GM18499 (cell line): ENCODE measurements at regions not wholly inside any gene's neighbourhood (a gene's known extent, or its start where the extent isn't known, plus 50 kb on each side); places are given as distances from the start of the nearest gene placed in this dataset.

ENCODE experiments used
- ATAC-seq: cut with Tn5 transposase; IDR thresholded peaks from one replicate; pipeline ENCODE4 v1.9.1; 2021; ENCODE audit warnings: moderate number of reproducible peaks; ENCODE audit not compliant: insufficient read depth, unreplicated experiment

DNA sequence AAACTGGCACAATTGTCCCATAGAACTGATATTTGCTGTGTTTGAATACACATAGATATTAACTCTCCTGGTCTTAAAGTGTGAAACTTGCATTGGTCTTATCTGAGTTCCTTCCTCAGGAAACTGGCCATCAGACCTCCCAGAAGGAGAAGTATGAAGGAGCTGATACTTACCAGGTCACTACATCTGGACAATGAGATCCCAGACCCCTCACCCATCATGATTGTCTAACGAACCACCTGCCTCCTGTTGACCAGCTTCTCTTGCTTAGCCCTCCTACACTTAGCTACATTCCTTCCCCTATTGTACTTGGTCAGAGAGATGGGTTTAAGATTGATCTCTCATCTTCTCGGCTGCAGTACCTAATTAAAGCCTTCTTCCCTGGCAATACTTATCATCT, 413.3 kb downstream of the KCTD12 start:
- ATAC-seq, result no peak

DNA sequence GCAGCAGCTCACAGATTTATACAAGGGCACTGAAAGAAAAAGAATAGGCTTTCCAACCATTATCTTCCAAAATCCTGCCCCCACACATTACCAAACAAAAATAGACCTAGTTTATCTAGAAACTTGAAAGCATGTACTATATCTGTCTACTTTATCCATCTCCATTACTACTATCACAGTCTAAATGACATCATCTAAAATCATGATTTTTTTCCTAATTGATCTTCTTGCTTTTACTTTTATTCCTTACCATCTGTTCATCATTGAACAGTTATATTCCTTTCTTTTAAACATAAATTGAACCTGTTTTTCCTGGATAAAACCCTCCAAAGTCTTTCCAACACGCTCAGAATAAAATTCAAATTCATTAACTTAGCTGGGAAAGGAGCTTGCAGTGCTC, 414.7 kb downstream of the KCTD12 start:
- no peak for ATAC-seq

DNA sequence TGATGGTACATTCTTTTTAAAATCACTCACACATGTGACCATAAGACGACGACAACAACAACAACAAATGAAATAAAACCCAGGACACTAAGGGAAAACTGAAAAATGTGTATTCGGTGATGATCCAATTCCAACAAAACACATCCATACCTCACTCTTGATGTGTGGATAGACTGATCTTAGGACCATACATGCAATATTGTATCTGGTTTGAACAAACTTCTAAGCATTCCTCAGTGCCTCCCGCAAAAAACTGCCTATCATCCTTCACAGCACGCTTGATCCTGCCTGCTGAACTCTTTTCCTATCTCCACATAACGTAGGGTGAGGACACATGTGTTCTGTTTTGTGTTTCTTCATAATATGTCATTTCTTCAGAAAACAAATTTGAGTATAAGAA, 415.2 kb downstream of the KCTD12 start:
- no peak for ATAC-seq

DNA sequence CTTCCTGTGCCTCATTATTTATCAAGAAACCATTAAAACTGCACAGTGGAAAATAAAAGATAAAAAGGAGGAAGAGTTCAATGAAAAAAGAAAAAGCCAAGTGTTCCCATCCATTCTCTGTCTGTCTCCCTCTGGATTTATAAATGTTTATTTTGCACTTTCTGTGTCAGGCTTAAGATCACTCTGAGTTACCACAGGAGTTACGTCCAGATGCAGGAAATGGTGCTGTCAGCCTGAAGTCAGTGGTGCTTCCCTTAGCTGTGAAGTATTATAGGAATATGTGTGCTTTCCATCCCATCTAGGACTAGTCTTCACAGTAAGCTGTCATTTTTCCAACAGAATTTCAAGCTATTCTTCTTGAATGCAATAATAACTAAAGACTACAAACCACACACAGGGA, 420.2 kb downstream of the KCTD12 start:
- no peak for ATAC-seq

DNA sequence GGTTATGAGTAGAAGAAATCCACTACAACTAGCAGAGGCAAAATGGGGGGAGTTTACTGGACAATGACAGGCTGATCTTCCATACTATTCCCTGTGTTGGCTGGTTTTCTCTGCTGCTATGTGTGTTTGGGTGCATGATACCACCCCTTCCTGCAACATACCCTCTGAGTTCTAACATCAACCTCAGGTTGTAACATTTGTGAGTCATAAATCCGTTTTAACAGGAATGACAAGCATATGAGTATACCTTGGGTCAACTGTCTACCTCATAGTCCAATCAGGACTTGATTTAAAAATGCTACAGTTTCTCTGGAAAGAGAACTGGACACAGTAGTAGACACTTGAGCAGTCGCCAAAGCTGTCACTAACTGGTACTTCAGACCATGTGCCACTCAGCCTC, 422.9 kb downstream of the KCTD12 start:
- no peak for ATAC-seq

DNA sequence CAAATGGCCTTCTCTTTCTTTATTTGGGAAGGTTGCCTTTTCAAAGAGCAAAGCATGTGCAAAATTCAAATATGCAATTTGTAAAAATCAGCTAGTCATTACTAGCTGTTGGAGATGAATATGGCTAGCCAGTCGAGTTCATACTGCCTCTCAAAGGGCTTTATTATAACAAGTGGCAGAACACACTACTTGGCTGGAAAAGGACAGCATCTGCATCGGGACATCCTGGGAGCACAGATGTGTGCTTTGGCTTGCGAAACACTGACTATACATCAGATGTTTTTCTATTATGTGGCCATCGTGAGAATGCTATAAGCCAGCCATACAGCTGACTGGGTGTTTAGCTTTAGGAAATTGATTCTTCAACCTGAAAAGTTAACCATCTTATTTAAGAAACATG, 424.2 kb downstream of the KCTD12 start:
- ATAC-seq, result no peak

DNA sequence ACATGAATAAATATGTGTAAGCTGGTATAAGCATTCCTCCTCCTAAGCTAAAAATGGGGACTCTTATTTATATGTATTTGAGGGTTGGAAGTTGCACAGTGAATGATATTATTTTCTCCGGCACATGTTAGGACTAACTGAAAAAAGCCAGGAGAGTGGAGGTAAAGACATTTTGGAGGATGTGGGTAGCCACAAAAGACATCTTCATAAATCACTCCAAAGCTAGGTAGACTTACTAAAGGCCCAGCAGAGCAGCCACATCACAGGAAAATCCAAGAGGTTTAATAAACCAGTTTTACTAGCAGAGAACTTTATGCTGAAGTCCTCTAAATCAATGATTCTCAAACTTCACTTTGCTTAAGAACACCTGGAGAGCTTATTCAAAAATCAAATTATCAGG, 424.7 kb downstream of the KCTD12 start:
- no peak for ATAC-seq

DNA sequence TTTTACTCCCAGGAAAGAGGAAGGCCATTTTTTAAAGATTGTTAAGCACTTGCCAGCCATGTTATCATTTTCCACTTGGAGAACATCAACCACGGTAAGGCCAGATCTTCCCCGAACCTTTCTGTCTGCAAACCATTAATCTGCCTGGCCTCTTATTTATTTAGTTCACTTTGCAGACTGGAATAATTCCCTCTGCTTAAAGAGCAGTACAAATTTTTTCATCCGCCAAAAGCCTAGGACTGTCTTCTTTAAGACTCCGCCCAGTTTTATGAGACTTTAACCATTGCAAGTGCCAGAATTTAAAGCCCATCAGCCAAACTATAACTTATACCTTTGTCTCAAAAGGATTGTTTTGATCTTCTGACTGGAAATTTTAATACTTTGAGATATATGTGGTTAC, 426.3 kb downstream of the KCTD12 start:
- no peak for ATAC-seq

DNA sequence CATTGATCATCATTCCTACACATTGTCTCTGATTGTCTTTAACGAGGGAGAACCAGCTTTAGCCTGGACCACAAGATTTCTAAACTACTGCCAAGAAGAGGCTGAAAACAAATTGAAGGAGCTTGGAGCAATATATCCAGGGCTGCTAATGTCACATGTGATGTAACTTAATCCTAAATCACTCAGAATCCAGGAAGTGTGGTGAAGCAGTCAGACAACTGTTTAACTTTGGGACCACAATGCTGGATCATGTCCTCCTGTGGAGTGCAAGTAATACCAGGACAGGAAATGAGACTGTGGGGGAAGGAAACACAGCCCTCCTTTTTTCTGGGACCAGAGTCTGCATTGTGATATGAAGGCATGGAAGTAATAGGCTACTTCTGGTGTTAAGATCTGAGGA, 430.2 kb downstream of the KCTD12 start:
- no peak for ATAC-seq

DNA sequence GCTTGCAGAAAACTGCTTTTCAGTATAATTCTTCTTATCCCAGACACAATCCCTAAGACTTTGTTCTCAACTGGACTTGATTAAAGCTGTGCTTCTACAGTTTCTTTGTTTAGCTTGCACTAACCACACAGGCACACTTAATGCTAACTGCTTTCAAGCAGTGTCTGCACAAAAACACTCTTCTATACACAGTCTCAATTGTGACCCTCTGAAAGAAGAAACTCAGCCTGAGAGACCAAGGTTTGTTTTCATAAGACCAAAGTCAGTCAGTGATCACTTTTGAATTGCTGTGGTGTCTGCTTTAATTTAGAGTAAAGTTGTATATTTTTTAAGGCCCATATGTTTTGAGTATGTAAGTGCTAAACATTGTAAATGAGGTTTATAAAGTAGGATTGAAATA, 431.2 kb downstream of the KCTD12 start:
- no peak for ATAC-seq

DNA sequence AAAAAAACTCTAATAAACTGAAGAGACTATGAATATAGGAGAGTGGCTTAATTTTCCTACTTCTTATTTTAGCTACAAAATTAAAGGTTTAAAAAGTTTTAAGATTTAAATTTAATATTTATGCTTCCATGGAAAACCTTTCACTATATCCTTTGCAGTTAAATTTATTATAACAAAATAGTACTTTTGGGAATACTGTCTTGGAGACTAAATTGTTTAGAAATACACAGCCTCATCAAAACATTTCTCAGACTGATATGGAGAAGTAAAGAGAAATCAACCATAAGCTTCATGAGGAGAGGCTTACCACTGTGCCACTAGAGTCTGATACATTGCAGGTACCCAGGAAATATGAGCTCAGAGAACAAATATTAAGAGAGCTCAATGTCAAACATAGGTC, 436.5 kb downstream of the KCTD12 start:
- no peak for ATAC-seq

DNA sequence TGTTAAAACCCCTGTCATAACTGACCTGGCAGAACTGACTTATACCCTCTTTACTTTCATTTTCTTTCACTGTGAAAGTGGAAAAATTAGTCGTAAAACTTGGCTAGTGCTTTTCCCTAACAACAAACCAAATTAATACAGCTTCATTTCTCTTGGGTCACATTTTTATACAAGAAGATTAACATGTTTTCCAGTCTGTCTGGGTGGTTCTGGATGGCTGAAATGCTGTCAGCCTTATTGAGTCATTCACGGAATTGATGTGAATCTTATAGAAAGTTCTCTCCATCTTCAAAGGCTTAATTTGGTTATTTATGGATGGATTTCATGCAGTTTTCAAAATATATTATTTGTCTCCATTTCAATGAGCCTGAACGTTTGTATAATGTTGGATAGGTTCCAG, 440.0 kb downstream of the KCTD12 start:
- no peak for ATAC-seq

DNA sequence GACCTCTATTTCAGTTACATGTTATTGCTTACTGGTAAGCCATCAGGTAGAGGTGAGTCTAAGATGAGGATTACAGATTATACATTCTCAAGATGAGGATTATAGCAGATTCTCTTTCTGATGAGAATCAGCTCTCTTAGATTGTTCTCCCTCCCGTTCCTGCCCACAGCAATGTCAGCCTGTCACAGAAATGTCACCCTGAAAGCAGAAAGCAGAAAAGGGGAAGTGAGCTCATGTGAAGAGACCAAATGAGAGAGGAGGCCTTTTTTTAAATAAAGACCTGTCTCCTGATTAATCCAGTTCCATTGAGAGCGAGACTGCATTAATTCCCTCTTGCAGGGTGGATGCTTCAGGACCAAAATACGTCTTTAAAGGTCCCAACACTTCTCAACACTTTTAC, 445.6 kb downstream of the KCTD12 start:
- peak; percentile 92 for ATAC-seq

DNA sequence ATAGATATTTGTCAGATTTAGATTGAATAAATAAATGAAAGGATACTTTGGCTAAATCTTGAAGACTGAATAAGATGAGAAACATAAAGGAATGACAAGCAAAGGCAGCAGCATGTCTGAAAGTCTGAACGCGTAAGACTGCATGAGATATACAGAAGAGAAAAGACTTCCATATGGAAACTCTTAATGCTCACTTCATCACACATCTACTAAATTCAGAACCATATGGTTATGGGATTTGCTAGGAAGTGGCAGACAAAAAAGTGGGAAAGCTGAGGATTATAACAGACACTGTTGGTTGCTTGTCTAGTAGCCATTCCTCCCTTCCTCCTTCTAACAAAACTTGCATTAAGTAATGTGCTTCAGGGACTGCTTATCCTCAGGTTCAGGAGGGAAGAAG, 446.7 kb downstream of the KCTD12 start:
- ATAC-seq, result no peak

DNA sequence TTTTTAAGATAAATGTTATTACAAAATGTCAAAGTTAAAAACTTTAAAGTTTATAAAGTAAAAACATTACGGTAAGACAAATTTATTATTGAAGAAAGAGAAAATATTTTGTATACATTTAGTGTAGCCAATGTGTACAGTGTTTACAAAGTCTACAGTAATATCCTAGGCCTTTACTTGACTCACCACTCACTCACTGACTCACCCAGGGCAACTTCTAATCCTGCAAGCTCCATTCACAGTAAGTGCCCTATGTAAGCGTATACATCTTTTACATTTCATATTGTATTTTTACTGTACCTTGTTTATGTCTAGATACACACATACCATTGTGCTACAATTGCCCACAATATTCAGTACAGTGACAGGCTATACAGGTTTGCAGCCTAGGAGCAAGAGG, 448.2 kb downstream of the KCTD12 start:
- no peak for ATAC-seq

DNA sequence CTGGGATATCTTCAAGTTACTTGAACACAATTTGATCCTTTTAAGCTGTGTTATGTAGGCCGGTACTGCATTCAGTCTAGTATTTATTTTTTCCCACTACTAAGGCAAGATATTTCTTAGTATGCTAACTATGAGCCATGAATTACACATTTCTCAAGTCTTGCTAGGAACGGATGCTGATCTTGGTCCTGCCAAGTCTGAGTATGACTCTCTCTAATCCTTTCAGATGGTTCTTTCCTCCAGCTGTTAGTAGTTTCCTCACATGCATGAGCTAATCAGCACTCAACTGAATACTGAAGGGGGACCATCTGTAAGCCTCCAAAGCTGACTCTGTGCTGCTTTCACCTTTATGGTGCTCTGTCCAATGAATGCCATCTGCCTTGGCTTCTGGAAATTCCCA, 460.3 kb downstream of the KCTD12 start:
- ATAC-seq, result no peak

DNA sequence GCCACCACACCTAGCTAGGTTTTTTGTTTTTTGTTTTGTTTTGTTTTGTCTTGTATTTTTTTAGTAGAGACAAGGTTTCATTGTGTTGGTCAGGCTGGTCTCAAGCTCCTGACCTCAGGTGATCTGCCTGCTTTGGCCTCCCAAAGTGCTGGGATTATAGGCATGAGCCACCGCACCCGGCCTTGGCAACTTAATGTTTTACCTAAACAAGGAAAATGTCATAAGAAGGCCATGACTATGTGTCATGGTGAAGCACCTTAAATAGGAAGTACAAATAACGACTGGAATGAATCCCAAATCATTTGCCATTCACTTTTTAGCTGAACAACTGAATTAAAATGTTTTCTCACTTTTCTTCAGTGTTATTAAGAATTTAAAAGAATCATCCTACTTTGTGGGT, 465.2 kb downstream of the KCTD12 start:
- no peak for ATAC-seq

DNA sequence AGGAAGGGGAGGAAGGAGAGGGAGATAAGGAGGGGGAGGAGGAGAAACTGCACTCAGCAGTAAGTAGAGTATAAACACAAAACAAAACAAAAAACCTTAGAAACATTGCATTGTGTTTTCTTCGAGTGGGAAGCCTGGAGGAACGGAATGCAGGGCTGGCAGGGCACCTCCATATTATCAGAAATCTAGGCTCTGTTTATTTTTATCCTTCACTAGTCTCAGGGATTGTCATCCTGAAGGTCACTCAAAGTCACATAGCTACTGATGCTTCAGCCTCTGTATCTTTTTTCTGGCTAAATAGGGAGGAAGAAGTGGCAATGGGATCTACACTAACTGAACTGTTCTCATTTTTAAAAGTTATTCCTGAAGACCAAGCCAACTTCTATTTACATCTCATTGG, 467.8 kb downstream of the KCTD12 start:
- no peak for ATAC-seq

DNA sequence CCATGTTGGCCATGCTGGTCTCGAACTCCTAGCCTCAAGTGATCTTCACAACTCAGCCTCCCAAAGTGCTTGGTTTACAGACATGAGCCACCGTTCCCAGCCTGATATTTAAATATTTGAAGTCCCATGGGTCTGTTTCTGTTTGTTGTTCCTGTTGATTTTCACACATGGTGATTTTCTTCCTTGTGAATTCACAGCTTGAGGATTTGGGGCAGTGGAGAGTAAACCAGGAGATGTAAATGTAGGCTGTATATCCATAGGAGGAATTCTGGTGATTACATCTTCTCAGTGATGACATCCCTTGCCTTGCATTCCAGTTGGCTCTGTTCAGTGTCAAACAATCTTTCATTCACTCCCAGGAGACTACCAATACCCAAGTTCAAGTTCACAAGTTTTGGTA, 471.9 kb downstream of the KCTD12 start:
- no peak for ATAC-seq

DNA sequence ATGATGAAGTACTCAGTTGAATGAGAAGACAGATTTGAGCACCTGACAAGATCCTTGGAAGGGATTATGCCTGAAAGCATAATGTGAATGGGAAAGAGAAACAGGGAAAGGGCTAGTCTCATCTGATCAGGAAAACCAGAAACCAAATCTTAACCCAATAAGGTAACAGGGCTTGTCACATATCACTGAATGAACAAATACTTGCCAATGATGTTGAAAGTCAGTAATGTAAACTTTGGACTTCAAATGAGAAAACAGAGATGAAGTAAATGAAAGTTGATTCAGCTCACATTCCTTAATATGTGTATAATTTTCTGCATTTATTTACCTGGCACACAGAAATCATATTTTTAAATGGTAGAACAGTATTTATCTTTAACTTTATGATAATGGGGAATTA, 480.0 kb downstream of the KCTD12 start:
- ATAC-seq, result no peak

DNA sequence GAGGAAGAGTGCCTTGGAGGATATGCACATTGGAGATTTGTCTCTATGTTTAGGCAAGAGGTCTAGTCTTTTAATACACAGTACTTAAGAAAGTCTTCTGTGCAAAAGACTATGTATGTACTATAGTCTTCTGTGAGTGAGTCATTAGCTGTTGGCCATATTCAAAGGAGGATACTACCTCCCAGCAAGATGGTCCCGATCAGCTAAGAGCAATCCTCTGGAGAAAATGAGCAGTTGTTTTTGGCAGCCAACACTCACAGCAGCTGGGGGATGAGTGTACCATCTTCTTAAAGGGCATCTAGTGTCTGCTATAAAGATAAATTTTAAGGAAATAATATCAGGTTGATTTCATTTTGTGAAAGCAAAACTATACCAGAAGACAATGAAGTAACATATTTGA, 487.8 kb downstream of the KCTD12 start:
- no peak for ATAC-seq

DNA sequence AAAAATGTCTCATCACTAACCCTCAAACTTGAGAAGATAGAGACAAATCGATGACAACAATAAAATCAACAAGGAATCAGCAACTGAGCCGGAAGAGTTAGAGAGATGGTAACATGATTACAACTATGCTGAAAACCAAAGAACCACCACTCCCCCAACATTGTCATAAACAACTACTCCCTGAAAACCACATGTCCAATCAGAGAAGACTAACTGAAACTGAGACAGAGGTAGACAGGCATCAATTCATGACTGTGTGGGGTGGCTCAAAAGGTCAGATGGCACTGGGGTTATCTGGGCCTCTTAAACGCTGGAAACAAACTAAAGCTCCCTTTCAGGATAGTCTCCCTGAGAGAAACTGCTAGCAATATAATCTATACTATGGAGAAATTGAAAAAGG, 488.8 kb downstream of the KCTD12 start:
- ATAC-seq, result no peak

DNA sequence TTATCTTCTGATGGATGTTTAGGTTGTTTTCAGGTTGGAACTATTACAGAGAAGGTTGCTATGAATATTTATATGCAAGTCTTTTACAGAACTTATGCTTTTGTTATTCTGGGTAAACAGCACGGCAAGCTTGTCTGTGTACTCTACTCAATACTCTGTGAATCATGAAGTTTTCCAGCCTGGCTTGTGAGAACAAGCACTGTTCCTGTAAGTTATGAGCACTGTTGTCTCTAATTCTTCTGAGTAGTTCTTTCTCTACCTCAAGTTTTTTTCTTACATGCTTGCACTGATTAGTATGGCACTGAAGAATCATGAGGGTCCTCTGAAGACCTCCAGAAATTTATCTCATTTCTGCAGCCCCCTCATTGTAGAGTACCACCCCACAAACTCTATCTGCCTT, 496.9 kb downstream of the KCTD12 start:
- ATAC-seq, result no peak

DNA sequence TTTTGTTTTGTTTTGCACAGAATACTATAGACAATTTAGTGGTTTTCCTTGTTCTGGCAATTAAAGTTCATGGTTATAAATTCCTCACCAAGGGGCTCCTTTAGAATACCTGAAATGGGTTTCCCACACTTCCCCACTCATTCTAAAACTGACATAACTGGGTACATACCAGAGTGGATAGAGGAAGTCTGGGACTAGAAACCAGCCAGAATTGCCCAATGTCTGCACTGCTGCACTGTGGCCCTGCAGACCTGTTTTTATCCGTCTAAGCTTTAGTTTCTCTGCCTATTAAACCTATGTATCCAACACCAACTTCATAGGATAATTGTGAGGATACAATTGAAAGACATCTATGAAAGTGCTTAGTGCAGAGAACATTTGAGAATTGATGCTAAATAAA, 498.6 kb downstream of the KCTD12 start:
- no peak for ATAC-seq
